GM21390 (cell line): ENCODE measurements at regions not wholly inside any gene's neighbourhood (a gene's known extent, or its start where the extent isn't known, plus 50 kb on each side); places are given as distances from the start of the nearest gene placed in this dataset.
"Not testable (repeated sequence)": the region's sequence is repeated elsewhere in the genome, so short reads cannot be mapped to it uniquely, and the experiment has no call there.

ENCODE experiments used
- ATAC-seq: cut with Tn5 transposase; IDR thresholded peaks from one replicate; pipeline ENCODE4 v1.9.1; 2021; ENCODE audit not compliant: unreplicated experiment

- no peak for ATAC-seq
Measured at GRCh38 chrX:46034868-46035267, 510.4 kb downstream of the ZNF674 start.

- ATAC-seq, result no peak
Measured at GRCh38 chrX:46029777-46030176, 515.4 kb downstream of the ZNF674 start.

GRCh38 chrX:46016296-46016695 is 528.9 kb downstream of the ZNF674 start:
- ATAC-seq, result no peak

- no peak for ATAC-seq
Measured at GRCh38 chrX:46015653-46016052, 529.6 kb downstream of the ZNF674 start.

GRCh38 chrX:45992402-45993123 is 552.7 kb downstream of the ZNF674 start:
- no peak for ATAC-seq

GRCh38 chrX:45986971-45987370 is 558.2 kb downstream of the ZNF674 start:
- no peak for ATAC-seq

GRCh38 chrX:45986081-45986480 is 559.1 kb downstream of the ZNF674 start:
- no peak for ATAC-seq

GRCh38 chrX:45982958-45983727 is 562.1 kb downstream of the ZNF674 start:
- not testable (repeated sequence) for ATAC-seq

- no peak for ATAC-seq
Measured at GRCh38 chrX:45980726-45981125, 564.5 kb downstream of the ZNF674 start.

GRCh38 chrX:45975633-45976032 is 569.6 kb downstream of the ZNF674 start:
- no peak for ATAC-seq

- ATAC-seq, result no peak
Measured at GRCh38 chrX:45972636-45973035, 572.6 kb downstream of the ZNF674 start.

GRCh38 chrX:45959567-45959966 is 585.7 kb downstream of the ZNF674 start:
- no peak for ATAC-seq

- ATAC-seq, result no peak
Measured at GRCh38 chrX:45956191-45956870, 588.9 kb downstream of the ZNF674 start.

- no peak for ATAC-seq
Measured at GRCh38 chrX:45955661-45956060, 589.6 kb downstream of the ZNF674 start.

GRCh38 chrX:45954026-45954425 is 591.2 kb downstream of the ZNF674 start:
- ATAC-seq, result no peak

GRCh38 chrX:45952030-45952429 is 593.2 kb downstream of the ZNF674 start:
- ATAC-seq, result no peak

GRCh38 chrX:45935408-45935807 is 609.8 kb downstream of the ZNF674 start:
- ATAC-seq, result no peak

GRCh38 chrX:45912316-45912715 is 632.9 kb downstream of the ZNF674 start:
- no peak for ATAC-seq

GRCh38 chrX:45907786-45908185 is 637.4 kb downstream of the ZNF674 start:
- ATAC-seq, result no peak

GRCh38 chrX:45903781-45904201 is 641.4 kb downstream of the ZNF674 start:
- ATAC-seq, result no peak

GRCh38 chrX:45900766-45901615 is 644.2 kb downstream of the ZNF674 start:
- no peak for ATAC-seq
